GM12873 (cell line): ENCODE measurements at regions not wholly inside any gene's neighbourhood (a gene's known extent, or its start where the extent isn't known, plus 50 kb on each side); places are given as distances from the start of the nearest gene placed in this dataset.
A peak's percentile ranks its signal among the peaks of the same experiment; 100 is the strongest.

Experiments
- TF ChIP-seq, protein P1 (sequence below): IDR thresholded peaks from 2 replicates; pipeline ENCODE4 v1.5.1; 2012; ENCODE audit warnings: low read depth, mild to moderate bottlenecking, moderate library complexity, low read length, control low read depth; ENCODE audit not compliant: insufficient read depth; ENCODE audit errors: missing control alignments

DNA sequence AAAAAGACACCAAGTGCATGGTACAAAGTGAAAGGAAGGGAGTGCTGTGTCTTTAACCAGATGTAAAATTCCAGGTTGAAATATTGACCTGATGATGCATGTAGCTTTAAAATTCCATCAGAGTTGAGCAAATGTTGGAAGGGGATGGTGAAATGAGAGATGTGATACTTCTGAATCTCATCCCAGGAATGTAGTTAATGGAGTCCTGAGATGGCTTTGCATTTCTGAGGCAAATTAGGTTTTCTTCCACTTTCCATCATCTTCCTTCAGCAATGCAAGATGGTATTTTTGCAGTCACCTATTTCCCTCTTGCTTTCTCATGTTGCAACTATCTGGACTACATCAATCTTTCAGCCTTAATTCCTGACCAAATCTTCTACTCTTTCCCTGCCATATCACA is 194.1 kb upstream of the MIR17HG start:
- TF ChIP-seq, protein P1, sequence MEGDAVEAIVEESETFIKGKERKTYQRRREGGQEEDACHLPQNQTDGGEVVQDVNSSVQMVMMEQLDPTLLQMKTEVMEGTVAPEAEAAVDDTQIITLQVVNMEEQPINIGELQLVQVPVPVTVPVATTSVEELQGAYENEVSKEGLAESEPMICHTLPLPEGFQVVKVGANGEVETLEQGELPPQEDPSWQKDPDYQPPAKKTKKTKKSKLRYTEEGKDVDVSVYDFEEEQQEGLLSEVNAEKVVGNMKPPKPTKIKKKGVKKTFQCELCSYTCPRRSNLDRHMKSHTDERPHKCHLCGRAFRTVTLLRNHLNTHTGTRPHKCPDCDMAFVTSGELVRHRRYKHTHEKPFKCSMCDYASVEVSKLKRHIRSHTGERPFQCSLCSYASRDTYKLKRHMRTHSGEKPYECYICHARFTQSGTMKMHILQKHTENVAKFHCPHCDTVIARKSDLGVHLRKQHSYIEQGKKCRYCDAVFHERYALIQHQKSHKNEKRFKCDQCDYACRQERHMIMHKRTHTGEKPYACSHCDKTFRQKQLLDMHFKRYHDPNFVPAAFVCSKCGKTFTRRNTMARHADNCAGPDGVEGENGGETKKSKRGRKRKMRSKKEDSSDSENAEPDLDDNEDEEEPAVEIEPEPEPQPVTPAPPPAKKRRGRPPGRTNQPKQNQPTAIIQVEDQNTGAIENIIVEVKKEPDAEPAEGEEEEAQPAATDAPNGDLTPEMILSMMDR = no peak

GRCh38 chr13:91154558-91155353 is 192.7 kb upstream of the MIR17HG start:
- TF ChIP-seq, protein P1 = no peak

- TF ChIP-seq, protein P1 = no peak
These were observed 191.9 kb upstream of the MIR17HG start for GRCh38 chr13:91155512-91156114.

DNA sequence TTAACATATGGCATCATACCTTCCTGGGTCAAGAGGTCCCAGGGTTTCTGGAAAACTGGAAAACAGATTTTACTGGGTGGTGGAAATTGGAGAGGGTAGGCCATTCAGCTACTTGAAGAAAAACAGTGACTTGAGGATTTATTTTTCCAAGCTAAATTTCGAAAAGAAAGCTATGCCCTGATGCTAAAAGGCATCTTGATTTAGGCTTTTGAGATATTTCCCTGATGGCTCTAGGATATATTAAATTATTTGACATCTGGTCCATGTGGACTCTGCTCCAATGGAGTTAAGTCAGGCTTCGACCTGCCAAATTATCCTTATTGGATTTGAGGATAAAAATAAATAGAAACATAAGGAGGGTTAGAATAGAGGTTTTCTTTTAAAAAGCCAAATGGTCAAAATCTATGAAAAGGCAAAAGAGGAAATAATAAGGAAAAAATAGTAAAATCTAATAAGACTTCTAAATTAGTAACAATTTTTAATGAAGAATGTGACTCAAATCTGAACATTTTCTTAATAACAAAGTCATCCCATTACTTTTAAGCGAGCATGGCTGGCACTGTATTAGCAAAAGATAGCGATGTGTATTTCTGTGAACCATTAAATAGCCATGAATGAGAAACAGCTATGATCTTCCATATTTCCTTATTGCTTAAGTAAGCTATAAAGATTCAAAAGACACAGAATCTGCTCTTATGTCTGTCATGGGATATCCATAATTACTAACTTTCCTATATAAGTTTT is 190.0 kb upstream of the MIR17HG start:
- TF ChIP-seq, protein P1 = no peak

DNA sequence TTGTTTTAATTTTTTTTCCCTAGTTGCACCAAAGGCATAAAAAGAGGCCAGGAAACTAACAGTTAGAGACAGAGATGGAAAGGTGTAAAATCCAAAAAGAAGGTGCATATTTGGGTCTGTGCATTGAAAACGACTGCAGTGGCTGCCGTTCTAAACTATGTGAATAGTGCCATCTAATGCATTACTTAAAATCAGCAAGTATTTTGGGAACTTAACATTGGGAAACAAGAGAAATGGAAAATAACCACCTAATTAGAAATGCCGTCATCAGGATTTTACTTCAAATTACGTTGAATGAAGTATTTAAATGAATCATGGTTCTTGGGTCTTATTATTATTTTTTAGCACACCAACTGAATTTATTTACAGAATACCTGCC is 189.5 kb upstream of the MIR17HG start:
- TF ChIP-seq, protein P1 = no peak

- TF ChIP-seq, protein P1 = peak; percentile 31
These were observed 185.3 kb upstream of the MIR17HG start for GRCh38 chr13:91162180-91162579.

DNA sequence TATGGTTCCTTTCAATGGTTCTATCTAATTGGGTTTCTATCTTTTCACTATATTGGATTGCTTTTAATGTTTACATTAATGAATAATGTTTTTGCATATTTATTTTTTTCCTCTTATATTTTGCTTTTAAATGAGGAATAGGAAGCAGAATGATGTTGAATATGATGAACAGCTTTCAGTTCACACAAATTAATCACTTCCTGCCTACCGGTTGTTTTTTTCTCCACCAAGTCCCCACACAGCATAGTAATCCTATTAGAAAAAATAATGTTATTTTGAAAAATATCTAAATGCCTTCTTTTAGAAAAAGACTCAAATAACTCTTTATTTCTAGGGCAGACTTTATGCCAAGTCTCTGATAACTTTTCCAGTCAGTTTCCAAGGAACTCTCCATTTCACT is 184.9 kb upstream of the MIR17HG start:
- TF ChIP-seq, protein P1 = no peak
